SK-N-SH treated with all-trans-retinoic acid at 6 μM for 48 hours (cell line): ENCODE measurements at regions not wholly inside any gene's neighbourhood (a gene's known extent, or its start where the extent isn't known, plus 50 kb on each side); places are given as distances from the start of the nearest gene placed in this dataset.

Source experiments
- CSDC2 ChIP-seq: fragments of 250-450 bp; sonication (Bioruptor Pico); IDR thresholded peaks from 2 replicates; pipeline ENCODE4 v1.5.0; 2020; ENCODE audit warnings: mild to moderate bottlenecking, moderate library complexity
- CSRNP3 ChIP-seq: fragments of 250-450 bp; sonication (Bioruptor Pico); IDR thresholded peaks from 2 replicates; pipeline ENCODE4 v1.5.1; 2021; ENCODE audit warnings: mild to moderate bottlenecking, moderate library complexity
- GLIS3 ChIP-seq: fragments of 250-450 bp; sonication (Bioruptor Pico); IDR thresholded peaks from 2 replicates; pipeline ENCODE4 v1.5.0; 2020; ENCODE audit warnings: mild to moderate bottlenecking, moderate library complexity
- ISL1 ChIP-seq: fragments of 250-450 bp; sonication (Bioruptor Pico); IDR thresholded peaks from 2 replicates; pipeline ENCODE4 v2.1.2; 2022; ENCODE audit warnings: mild to moderate bottlenecking, moderate library complexity
- SNAI2 ChIP-seq: fragments of 250-450 bp; sonication (Bioruptor Pico); IDR thresholded peaks from 2 replicates; pipeline ENCODE4 v1.5.0; 2020; ENCODE audit warnings: mild to moderate bottlenecking, moderate library complexity
- ZNF565 ChIP-seq: fragments of 450-650 bp; formaldehyde crosslinking; conservative IDR thresholded peaks from 2 replicates; pipeline ENCODE4 v1.5.0; 2020; ENCODE audit warnings: low read depth, mild to moderate bottlenecking, moderate library complexity
- TF ChIP-seq, protein P1 (sequence below): fragments of 250-450 bp; sonication (Bioruptor Pico); IDR thresholded peaks from 2 replicates; pipeline ENCODE4 v1.8.0; 2020; ENCODE audit warnings: mild to moderate bottlenecking, moderate library complexity, borderline replicate concordance

GRCh38 chr4:83851261-83852084 lies 315.6 kb downstream of the GPAT3 start:
- TF ChIP-seq CSRNP3 (CRISPR knock-in tag): no peak
- no peak for TF ChIP-seq ZNF565
- no peak for TF ChIP-seq SNAI2 (CRISPR knock-in tag)
- no peak for TF ChIP-seq GLIS3 (CRISPR knock-in tag)
- no peak for TF ChIP-seq CSDC2 (CRISPR knock-in tag)
- TF ChIP-seq ISL1 (CRISPR knock-in tag): no peak
- TF ChIP-seq, protein P1, sequence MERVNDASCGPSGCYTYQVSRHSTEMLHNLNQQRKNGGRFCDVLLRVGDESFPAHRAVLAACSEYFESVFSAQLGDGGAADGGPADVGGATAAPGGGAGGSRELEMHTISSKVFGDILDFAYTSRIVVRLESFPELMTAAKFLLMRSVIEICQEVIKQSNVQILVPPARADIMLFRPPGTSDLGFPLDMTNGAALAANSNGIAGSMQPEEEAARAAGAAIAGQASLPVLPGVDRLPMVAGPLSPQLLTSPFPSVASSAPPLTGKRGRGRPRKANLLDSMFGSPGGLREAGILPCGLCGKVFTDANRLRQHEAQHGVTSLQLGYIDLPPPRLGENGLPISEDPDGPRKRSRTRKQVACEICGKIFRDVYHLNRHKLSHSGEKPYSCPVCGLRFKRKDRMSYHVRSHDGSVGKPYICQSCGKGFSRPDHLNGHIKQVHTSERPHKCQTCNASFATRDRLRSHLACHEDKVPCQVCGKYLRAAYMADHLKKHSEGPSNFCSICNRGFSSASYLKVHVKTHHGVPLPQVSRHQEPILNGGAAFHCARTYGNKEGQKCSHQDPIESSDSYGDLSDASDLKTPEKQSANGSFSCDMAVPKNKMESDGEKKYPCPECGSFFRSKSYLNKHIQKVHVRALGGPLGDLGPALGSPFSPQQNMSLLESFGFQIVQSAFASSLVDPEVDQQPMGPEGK (CRISPR knock-in tag): no peak
